Stimulated activated CD4-positive, alpha-beta T cell treated with anti-CD3 and anti-CD28 coated beads, TNF-alpha, amount 100 ng/mL, for 24 hours (primary cell): ENCODE measurements at regions not wholly inside any gene's neighbourhood (a gene's known extent, or its start where the extent isn't known, plus 50 kb on each side); places are given as distances from the start of the nearest gene placed in this dataset.

Experiments
- DNase-seq, 3 experiments: peaks; one replicate each; pipeline ENCODE4 v3.0.0-alpha.2; 2020; ENCODE audit warnings: low read depth in 3 of 3

- DNase-seq = no peak
These were observed 50.7 kb upstream of the GPR157 start for GRCh38 chr1:9179463-9180110.

- no peak for DNase-seq
These were observed 51.4 kb upstream of the GPR157 start for GRCh38 chr1:9180111-9180819.

- DNase-seq = peak; percentile 46 to 67 (median 55)
These were observed 52.4 kb upstream of the GPR157 start for GRCh38 chr1:9181176-9181906.

GRCh38 chr1:9181990-9182783 lies 52.4 kb upstream of the H6PD start:
- DNase-seq = no peak

GRCh38 chr1:9182784-9183257 lies 51.8 kb upstream of the H6PD start:
- DNase-seq = no peak

- DNase-seq = no peak
These were observed 51.1 kb upstream of the H6PD start for GRCh38 chr1:9183441-9183840.

- DNase-seq = no peak
These were observed 50.7 kb upstream of the H6PD start for GRCh38 chr1:9183898-9184297.

- DNase-seq = no peak
These were observed 49.8 kb upstream of the H6PD start for GRCh38 chr1:9184749-9185148.
